IMR-90 (cell line): ENCODE measurements at regions not wholly inside any gene's neighbourhood (a gene's known extent, or its start where the extent isn't known, plus 50 kb on each side); places are given as distances from the start of the nearest gene placed in this dataset.

Experiments
- ATAC-seq: fragments of 200-7000 bp; cut with Tn5 transposase; 2 replicates; pipeline ENCODE4 v1.9.1; 2020; ENCODE audit warnings: low read depth, mild to moderate bottlenecking, moderate library complexity
- BruUV-seq: library from RNA; stranded (reverse); fragments of 400-500 nt; replicated peaks from 2 replicates; lab custom pipeline; 2021; lab: Mats Ljungman, UMichigan
- CTCF ChIA-PET: fragments of 300-600 bp; formaldehyde crosslinking; extraction: SDS; loops from one replicate; lab custom pipeline; 2021; ENCODE audit warnings: antibody characterized with exemption; lab: Yijun Ruan, JAX
- POLR2A ChIA-PET: fragments of 300-600 bp; sonication (Branson Sonifier 250); formaldehyde crosslinking; loops from one replicate; lab custom pipeline; 2022; ENCODE audit warnings: antibody characterized with exemption; ENCODE audit not compliant: unreplicated experiment; lab: Charles Lee
- DNase-seq: peaks from one replicate; pipeline ENCODE4 v3.0.0; 2013
- H2AFZ ChIP-seq: replicated peaks from 2 replicates; pipeline ENCODE3; 2013; ENCODE audit warnings: low read length, mild to moderate bottlenecking; ENCODE audit not compliant: poor library complexity
- H2AK5ac ChIP-seq: 2 replicates; pipeline ENCODE4 v1.6.1; 2013; ENCODE audit warnings: low read depth, low read length, inconsistent platforms
- H2AK9ac ChIP-seq: replicated peaks from 2 replicates; pipeline ENCODE3; 2013; ENCODE audit warnings: mild to moderate bottlenecking, low read depth, low read length, moderate library complexity; ENCODE audit not compliant: poor library complexity
- H2BK120ac ChIP-seq: 2 replicates; pipeline ENCODE4 v1.6.1; 2013; ENCODE audit warnings: low read depth, low read length, inconsistent platforms
- H2BK15ac ChIP-seq: 3 replicates; pipeline ENCODE4 v1.6.1; 2013; ENCODE audit warnings: low read depth, low read length, inconsistent platforms
- H2BK20ac ChIP-seq: 2 replicates; pipeline ENCODE4 v1.6.1; 2013; ENCODE audit warnings: low read depth, mild to moderate bottlenecking, inconsistent platforms, low read length, moderate library complexity
- H2BK5ac ChIP-seq: 2 replicates; pipeline ENCODE4 v1.6.1; 2013; ENCODE audit warnings: mild to moderate bottlenecking, low read depth, low read length, inconsistent platforms; ENCODE audit not compliant: poor library complexity, severe bottlenecking
- H3K14ac ChIP-seq: replicated peaks from 2 replicates; pipeline ENCODE4 v1.6.1; 2013; ENCODE audit warnings: low read depth, low read length, inconsistent platforms
- H3K18ac ChIP-seq: 2 replicates; pipeline ENCODE4 v1.6.1; 2013; ENCODE audit warnings: low read depth, low read length, control low read depth
- H3K23ac ChIP-seq: 2 replicates; pipeline ENCODE4 v1.6.1; 2013; ENCODE audit warnings: low read depth, low read length, inconsistent platforms
- H3K27ac ChIP-seq: 2 replicates; pipeline ENCODE4 v1.5.1; 2013; ENCODE audit warnings: mild to moderate bottlenecking, control low read depth, low read length; ENCODE audit not compliant: insufficient read depth
- H3K27me3 ChIP-seq: 2 replicates; pipeline ENCODE4 v1.6.1; 2013; ENCODE audit warnings: low read length; ENCODE audit not compliant: control insufficient read depth, insufficient read depth
- H3K36me3 ChIP-seq: 2 replicates; pipeline ENCODE4 v1.6.1; 2013; ENCODE audit warnings: low read length, mixed read lengths; ENCODE audit not compliant: control insufficient read depth, insufficient read depth
- H3K4ac ChIP-seq: 2 replicates; pipeline ENCODE4 v1.6.1; 2013; ENCODE audit warnings: low read depth, low read length, inconsistent platforms
- H3K4me1 ChIP-seq: 2 replicates; pipeline ENCODE4 v1.6.1; 2013; ENCODE audit warnings: low read length, mixed read lengths; ENCODE audit not compliant: control insufficient read depth, insufficient read depth
- H3K4me2 ChIP-seq: 2 replicates; pipeline ENCODE4 v1.6.1; 2013; ENCODE audit warnings: low read depth, mild to moderate bottlenecking, control low read depth, low read length, moderate library complexity
- H3K4me3 ChIP-seq: 2 replicates; pipeline ENCODE4 v1.5.1; 2013; ENCODE audit warnings: low read depth, mild to moderate bottlenecking, control low read depth, low read length, moderate library complexity; ENCODE audit not compliant: insufficient read depth
- H3K56ac ChIP-seq: 2 replicates; pipeline ENCODE4 v1.6.1; 2013; ENCODE audit warnings: low read length, inconsistent platforms; ENCODE audit not compliant: insufficient read depth; ENCODE audit errors: extremely low read depth
- H3K79me1 ChIP-seq, 2 experiments: 2 replicates each; pipeline ENCODE4 v1.6.1; 2013; ENCODE audit warnings: low read length in 2 of 2, inconsistent platforms in 1 of 2, low read depth in 1 of 2
- H3K9ac ChIP-seq: 2 replicates; pipeline ENCODE4 v1.6.1; 2013; ENCODE audit warnings: low read depth, low read length, control low read depth
- H3K9me1 ChIP-seq: 2 replicates; pipeline ENCODE4 v1.6.1; 2013; ENCODE audit warnings: low read length, inconsistent platforms; ENCODE audit not compliant: insufficient read depth
- H3K9me3 ChIP-seq: 2 replicates; pipeline ENCODE4 v1.6.1; 2013; ENCODE audit warnings: low read length; ENCODE audit not compliant: control insufficient read depth, insufficient read depth
- H4K20me1 ChIP-seq: 2 replicates; pipeline ENCODE4 v1.6.1; 2013; ENCODE audit warnings: low read length, inconsistent platforms; ENCODE audit not compliant: insufficient read depth
- H4K5ac ChIP-seq: 2 replicates; pipeline ENCODE4 v1.6.1; 2013; ENCODE audit warnings: mild to moderate bottlenecking, low read depth, low read length, control low read depth
- H4K8ac ChIP-seq, 2 experiments: 2 replicates each; pipeline ENCODE4 v1.6.1; 2013; ENCODE audit warnings: low read depth in 2 of 2, low read length in 2 of 2, control low read depth in 1 of 2, inconsistent platforms in 1 of 2
- H4K91ac ChIP-seq: 2 replicates; pipeline ENCODE4 v1.6.1; 2013; ENCODE audit warnings: low read depth, low read length, inconsistent platforms; ENCODE audit not compliant: insufficient read depth
- BHLHE40 ChIP-seq: fragments of 150-350 bp; IDR thresholded peaks from 2 replicates; pipeline ENCODE4 v1.6.1; 2016; ENCODE audit warnings: mild to moderate bottlenecking, low read depth, low read length
- CEBPB ChIP-seq: IDR thresholded peaks from 2 replicates; pipeline ENCODE4 v1.6.1; 2012; ENCODE audit warnings: low read depth, low read length, improper control_type of control experiment
- CHD1 ChIP-seq: IDR thresholded peaks from 2 replicates; pipeline ENCODE4 v1.6.1; 2012; ENCODE audit warnings: low read depth, low read length, improper control_type of control experiment
- FOS ChIP-seq: fragments of 150-350 bp; IDR thresholded peaks from 2 replicates; pipeline ENCODE4 v1.6.1; 2016; ENCODE audit warnings: low read depth, low read length
- MAFK ChIP-seq: IDR thresholded peaks from 2 replicates; pipeline ENCODE4 v1.6.1; 2012; ENCODE audit warnings: low read depth, low read length, improper control_type of control experiment
- MAZ ChIP-seq: IDR thresholded peaks from 2 replicates; pipeline ENCODE4 v1.6.1; 2012; ENCODE audit warnings: low read depth, mild to moderate bottlenecking, low read length, improper control_type of control experiment, moderate library complexity, borderline replicate concordance
- MXI1 ChIP-seq: IDR thresholded peaks from 2 replicates; pipeline ENCODE4 v1.6.1; 2012; ENCODE audit warnings: low read depth, mild to moderate bottlenecking, low read length, moderate library complexity, borderline replicate concordance
- NFE2L2 ChIP-seq: fragments of 150-350 bp; IDR thresholded peaks from 2 replicates; pipeline ENCODE4 v1.6.1; 2016; ENCODE audit warnings: low read depth, mild to moderate bottlenecking, low read length
- POLR2A ChIP-seq: IDR thresholded peaks from 2 replicates; pipeline ENCODE4 v1.6.1; 2012; ENCODE audit warnings: mild to moderate bottlenecking, low read depth, low read length
- RAD21 ChIP-seq: IDR thresholded peaks from 2 replicates; pipeline ENCODE4 v1.6.1; 2012; ENCODE audit warnings: low read length, improper control_type of control experiment
- RCOR1 ChIP-seq: IDR thresholded peaks from 2 replicates; pipeline ENCODE4 v1.6.1; 2012; ENCODE audit warnings: mild to moderate bottlenecking, low read length, improper control_type of control experiment; ENCODE audit not compliant: insufficient replicate concordance
- RFX5 ChIP-seq: IDR thresholded peaks from 2 replicates; pipeline ENCODE4 v1.8.0; 2012; ENCODE audit warnings: low read depth, mild to moderate bottlenecking, low read length, moderate library complexity
- SMC3 ChIP-seq: fragments of 150-350 bp; IDR thresholded peaks from 2 replicates; pipeline ENCODE4 v1.6.1; 2016; ENCODE audit warnings: low read depth, mild to moderate bottlenecking, antibody characterized with exemption, low read length, moderate library complexity
- WGBS, 2 experiments: methylation state at CpG; one replicate each; pipeline versions ENCODE4 v1.1.5 to v1.1.7; 2013; ENCODE audit warnings: missing lambda C conversion rate in 2 of 2; ENCODE audit not compliant: insufficient read length in 1 of 2; ENCODE audit errors: extremely low coverage in 2 of 2; 5-methylcytosine and 5-hydroxymethylcytosine counted together
- dilution Hi-C: fragments of 300-500 bp; cut with HindIII; formaldehyde crosslinking; loops from one replicate; pipeline ENCODE4 v1.14.3; 2018; ENCODE audit warnings: low sequenced_read_pairs; ENCODE audit not compliant: unreplicated experiment
- in situ Hi-C: fragments of 300-500 bp; cut with MboI; formaldehyde crosslinking; loops from 3 replicates; pipeline ENCODE4 v1.14.3; 2019; ENCODE audit warnings: low sequenced_read_pairs, inconsistent platforms, mixed read lengths
- intact Hi-C: fragments of 100-400 bp; cut with micrococcal nuclease; formaldehyde crosslinking; loops from 2 replicates; pipeline ENCODE4 v1.10.0; 2022
- TF ChIP-seq, protein P1 (sequence below): conservative IDR thresholded peaks from 2 replicates; pipeline ENCODE4 v1.5.1; 2012; ENCODE audit warnings: mild to moderate bottlenecking, low read depth, low read length, improper control_type of control experiment
- TF ChIP-seq, protein P2 (sequence below): fragments of 150-350 bp; IDR thresholded peaks from 2 replicates; pipeline ENCODE4 v1.6.1; 2016; ENCODE audit warnings: low read depth, mild to moderate bottlenecking, low read length, moderate library complexity, borderline replicate concordance
- TF ChIP-seq, protein P3 (sequence below): fragments of 150-350 bp; IDR thresholded peaks from 2 replicates; pipeline ENCODE4 v1.6.1; 2017; ENCODE audit warnings: mild to moderate bottlenecking, antibody characterized with exemption, low read length, low read depth

DNA sequence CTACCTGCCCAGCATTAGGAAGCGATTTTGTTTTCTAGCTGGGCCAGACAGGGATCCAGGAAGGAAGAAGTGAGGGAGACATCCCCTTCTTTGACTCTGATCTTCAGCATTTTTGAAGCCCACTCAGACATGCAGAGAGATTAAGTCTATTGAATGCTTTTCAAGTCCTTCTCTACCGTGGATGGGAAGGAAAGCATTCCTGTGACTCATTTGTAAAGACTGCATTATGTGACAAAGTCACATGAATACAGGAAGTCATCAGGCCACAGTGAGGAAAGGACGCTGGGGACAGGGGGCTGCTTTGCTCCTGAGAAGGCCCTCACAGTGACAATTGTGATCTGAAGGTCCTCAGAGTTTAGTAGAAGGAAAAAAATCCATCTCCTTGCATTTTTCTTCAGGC is 67.4 kb upstream of the GBA3 start:
- H2BK120ac ChIP-seq, result no peak overlapping the region
- BruUV-seq, result no TSS peak
- H3K4me3 ChIP-seq, result no peak overlapping the region
- H3K56ac ChIP-seq, result no peak overlapping the region
- no peak overlapping the region for H3K4ac ChIP-seq
- TF ChIP-seq RCOR1 (no peak), CEBPB (no peak), MAZ (no peak), SMC3 (no peak), MXI1 (no peak), NFE2L2 (no peak), MAFK (no peak), RFX5 (no peak), POLR2A (no peak), CHD1 (no peak), FOS (no peak), BHLHE40 (no peak), RAD21 (no peak)
- TF ChIP-seq, protein P1, sequence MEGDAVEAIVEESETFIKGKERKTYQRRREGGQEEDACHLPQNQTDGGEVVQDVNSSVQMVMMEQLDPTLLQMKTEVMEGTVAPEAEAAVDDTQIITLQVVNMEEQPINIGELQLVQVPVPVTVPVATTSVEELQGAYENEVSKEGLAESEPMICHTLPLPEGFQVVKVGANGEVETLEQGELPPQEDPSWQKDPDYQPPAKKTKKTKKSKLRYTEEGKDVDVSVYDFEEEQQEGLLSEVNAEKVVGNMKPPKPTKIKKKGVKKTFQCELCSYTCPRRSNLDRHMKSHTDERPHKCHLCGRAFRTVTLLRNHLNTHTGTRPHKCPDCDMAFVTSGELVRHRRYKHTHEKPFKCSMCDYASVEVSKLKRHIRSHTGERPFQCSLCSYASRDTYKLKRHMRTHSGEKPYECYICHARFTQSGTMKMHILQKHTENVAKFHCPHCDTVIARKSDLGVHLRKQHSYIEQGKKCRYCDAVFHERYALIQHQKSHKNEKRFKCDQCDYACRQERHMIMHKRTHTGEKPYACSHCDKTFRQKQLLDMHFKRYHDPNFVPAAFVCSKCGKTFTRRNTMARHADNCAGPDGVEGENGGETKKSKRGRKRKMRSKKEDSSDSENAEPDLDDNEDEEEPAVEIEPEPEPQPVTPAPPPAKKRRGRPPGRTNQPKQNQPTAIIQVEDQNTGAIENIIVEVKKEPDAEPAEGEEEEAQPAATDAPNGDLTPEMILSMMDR, result no peak
- TF ChIP-seq, protein P2, sequence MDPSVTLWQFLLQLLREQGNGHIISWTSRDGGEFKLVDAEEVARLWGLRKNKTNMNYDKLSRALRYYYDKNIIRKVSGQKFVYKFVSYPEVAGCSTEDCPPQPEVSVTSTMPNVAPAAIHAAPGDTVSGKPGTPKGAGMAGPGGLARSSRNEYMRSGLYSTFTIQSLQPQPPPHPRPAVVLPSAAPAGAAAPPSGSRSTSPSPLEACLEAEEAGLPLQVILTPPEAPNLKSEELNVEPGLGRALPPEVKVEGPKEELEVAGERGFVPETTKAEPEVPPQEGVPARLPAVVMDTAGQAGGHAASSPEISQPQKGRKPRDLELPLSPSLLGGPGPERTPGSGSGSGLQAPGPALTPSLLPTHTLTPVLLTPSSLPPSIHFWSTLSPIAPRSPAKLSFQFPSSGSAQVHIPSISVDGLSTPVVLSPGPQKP, result no peak
- TF ChIP-seq, protein P3, sequence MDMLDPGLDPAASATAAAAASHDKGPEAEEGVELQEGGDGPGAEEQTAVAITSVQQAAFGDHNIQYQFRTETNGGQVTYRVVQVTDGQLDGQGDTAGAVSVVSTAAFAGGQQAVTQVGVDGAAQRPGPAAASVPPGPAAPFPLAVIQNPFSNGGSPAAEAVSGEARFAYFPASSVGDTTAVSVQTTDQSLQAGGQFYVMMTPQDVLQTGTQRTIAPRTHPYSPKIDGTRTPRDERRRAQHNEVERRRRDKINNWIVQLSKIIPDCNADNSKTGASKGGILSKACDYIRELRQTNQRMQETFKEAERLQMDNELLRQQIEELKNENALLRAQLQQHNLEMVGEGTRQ, result no peak
- no peaks in the 10 kb centered on the region for H3K27me3 ChIP-seq
- ChIA-PET CTCF (no interaction called here), POLR2A (interaction anchor here (0.6 kb wide), 1 partner anchor 1104 kb away, joined by 6 read pairs; no protein-coding TSS in a partner anchor)
- dilution Hi-C loops, result no loop called here
- no peak overlapping the region for H3K27ac ChIP-seq
- H3K4me2 ChIP-seq, result no peak overlapping the region
- H3K4me1 ChIP-seq, result no peaks in the 10 kb centered on the region
- H4K8ac ChIP-seq, result no peak overlapping the region
- H3K79me1 ChIP-seq, result no peaks in the 10 kb centered on the region
- no peak overlapping the region for H2AK5ac ChIP-seq
- H4K91ac ChIP-seq, result no peak overlapping the region
- in situ Hi-C loops, result no loop called here
- ATAC-seq (no peak), DNase-seq (no peak)
- no peak overlapping the region for H4K5ac ChIP-seq
- intact Hi-C loops, result no loop called here
- 0% methylated on average over 1 of the region's 3 CpGs; no CpG with 5 or more reads in 1 of the 2 experiments for WGBS, 2 experiments
- H2BK15ac ChIP-seq, result no peak overlapping the region
- H3K23ac ChIP-seq, result no peak overlapping the region
- no peak overlapping the region for H3K14ac ChIP-seq
- H2BK5ac ChIP-seq, result no peak overlapping the region
- no peak overlapping the region for H3K18ac ChIP-seq
- no peak overlapping the region for H2AFZ ChIP-seq
- no peaks in the 10 kb centered on the region for H3K9me1 ChIP-seq
- H3K36me3 ChIP-seq, result no peaks in the 10 kb centered on the region
- H4K20me1 ChIP-seq, result no peaks in the 10 kb centered on the region
- no peak overlapping the region for H2BK20ac ChIP-seq
- no peaks in the 10 kb centered on the region for H3K9me3 ChIP-seq
- H3K9ac ChIP-seq, result no peak overlapping the region
- no peak overlapping the region for H2AK9ac ChIP-seq
